K562 (cell line): ENCODE measurements at regions not wholly inside any gene's neighbourhood (a gene's known extent, or its start where the extent isn't known, plus 50 kb on each side); places are given as distances from the start of the nearest gene placed in this dataset.

Experiments used
- ATAC-seq: fragments of 200-7000 bp; cut with Tn5 transposase; 3 replicates; pipeline ENCODE4 v1.9.1; 2020; ENCODE audit warnings: moderate library complexity
- BruUV-seq: library from RNA; stranded (reverse); fragments of 400-500 nt; replicated peaks from 2 replicates; lab custom pipeline; 2021; lab: Mats Ljungman, UMichigan
- CTCF ChIA-PET: fragments of 300-600 bp; formaldehyde crosslinking; extraction: SDS; loops from one replicate; lab custom pipeline; 2021; ENCODE audit warnings: low intra/inter-chr PET ratio; lab: Yijun Ruan, JAX
- POLR2A ChIA-PET: fragments of 300-600, 350-650 bp; sonication (Branson Sonifier 250); formaldehyde crosslinking; extraction: SDS; loops from one replicate; lab custom pipeline; 2021; ENCODE audit warnings: antibody characterized with exemption, inconsistent platforms; lab: Yijun Ruan, JAX
- DNase-seq, 4 experiments: peaks; one replicate each; pipeline versions ENCODE4 v3.0.0 to v3.0.0-alpha.2; 2011 to 2018; ENCODE audit warnings: low spot score in 3 of 4, mixed read lengths in 3 of 4; ENCODE audit errors: extremely low read depth in 1 of 4
- FAIRE-seq: peaks from 2 replicates; lab custom pipeline; 2011; peaks lifted over from hg19 to GRCh38; lab: Jason Lieb, UNC
- H2AFZ ChIP-seq: 2 replicates; pipeline ENCODE4 v1.6.0; 2011; ENCODE audit warnings: low read depth, low read length, control low read depth, inconsistent platforms
- H3K27ac ChIP-seq: fragments of 200-600 bp; 3 replicates; pipeline ENCODE4 v1.8.0; 2011; ENCODE audit warnings: low read depth, mild to moderate bottlenecking, control low read depth, inconsistent platforms, low read length, moderate library complexity, mixed read lengths; ENCODE audit errors: extremely low read depth
- H3K27me3 ChIP-seq, 2 experiments: fragments of 300-600 bp in 1 of 2; 2 replicates in 1 of 2; 3 replicates in 1 of 2; pipeline versions ENCODE4 v1.6.0 to v1.8.0; 2011; ENCODE audit warnings: inconsistent platforms in 2 of 2, low read length in 2 of 2, mild to moderate bottlenecking in 1 of 2, mixed read lengths in 1 of 2, moderate library complexity in 1 of 2; ENCODE audit not compliant: control insufficient read depth in 2 of 2, insufficient read depth in 2 of 2
- H3K36me3 ChIP-seq: fragments of 300-600 bp; 3 replicates; pipeline ENCODE4 v1.8.0; 2011; ENCODE audit warnings: mild to moderate bottlenecking, low read length, inconsistent platforms; ENCODE audit not compliant: control insufficient read depth, insufficient read depth
- H3K4me1 ChIP-seq, 2 experiments: fragments of 200-600 bp in 1 of 2; replicated peaks in 1 of 2; 2 replicates in 1 of 2; 3 replicates in 1 of 2; pipeline versions ENCODE4 v1.5.1 to v1.8.0; 2011; ENCODE audit warnings: inconsistent platforms in 2 of 2, low read length in 2 of 2, mild to moderate bottlenecking in 1 of 2, mixed read lengths in 1 of 2, moderate library complexity in 1 of 2; ENCODE audit not compliant: control insufficient read depth in 2 of 2, insufficient read depth in 2 of 2
- H3K4me2 ChIP-seq: 2 replicates; pipeline ENCODE4 v1.6.1; 2011; ENCODE audit warnings: low read length, control low read depth, inconsistent platforms, mixed read lengths; ENCODE audit not compliant: insufficient read depth
- H3K4me3 ChIP-seq: fragments of 200-600 bp; sonication (generic), shearing (Covaris generic); 2 replicates; pipeline ENCODE4 v1.5.1; 2016; ENCODE audit warnings: control low read depth, inconsistent platforms
- H3K79me2 ChIP-seq: fragments of 200-600 bp; 3 replicates; pipeline ENCODE4 v1.8.0; 2011; ENCODE audit warnings: low read length, inconsistent platforms; ENCODE audit not compliant: control insufficient read depth, insufficient read depth
- H3K9ac ChIP-seq, 2 experiments: 2 replicates each; pipeline versions ENCODE4 v1.6.0 to v1.6.1; 2011; ENCODE audit warnings: low read depth in 2 of 2, low read length in 2 of 2, control low read depth in 1 of 2, inconsistent platforms in 1 of 2, mild to moderate bottlenecking in 1 of 2, mixed read lengths in 1 of 2; ENCODE audit not compliant: insufficient read depth in 1 of 2
- H3K9me1 ChIP-seq: one replicate; pipeline ENCODE4 v1.6.0; 2011; ENCODE audit warnings: inconsistent platforms, mild to moderate bottlenecking, low read length, moderate library complexity; ENCODE audit not compliant: control insufficient read depth, insufficient read depth
- H3K9me3 ChIP-seq: replicated peaks from 2 replicates; pipeline ENCODE4 v1.5.1; 2011; ENCODE audit warnings: low read depth, low read length, inconsistent platforms; ENCODE audit not compliant: control insufficient read depth, insufficient read depth
- H4K20me1 ChIP-seq: replicated peaks from 2 replicates; pipeline ENCODE4 v1.6.1; 2011; ENCODE audit warnings: low read length, inconsistent platforms, mixed read lengths; ENCODE audit not compliant: control insufficient read depth, insufficient read depth
- ID3 ChIP-seq, 2 experiments: fragments of 250-450 bp in 1 of 2; fragments of 450-650 bp in 1 of 2; sonication (Bioruptor Pico) in 1 of 2; IDR thresholded peaks; 2 replicates each; pipeline versions ENCODE4 v1.6.1 to v1.8.0; 2016 to 2021; ENCODE audit warnings: mild to moderate bottlenecking in 2 of 2, moderate library complexity in 2 of 2, missing compliant biosample characterization in 1 of 2, missing genetic modification characterization in 1 of 2
- KHSRP ChIP-seq: fragments of 450-650 bp; IDR thresholded peaks from 2 replicates; pipeline ENCODE4 v1.6.1; 2017
- MECOM ChIP-seq: fragments of 250-450 bp; sonication (Bioruptor Pico); IDR thresholded peaks from 2 replicates; pipeline ENCODE4 v1.8.0; 2022; ENCODE audit warnings: inconsistent platforms
- RNF219 ChIP-seq: fragments of 250-450 bp; sonication (Bioruptor Pico); IDR thresholded peaks from 2 replicates; pipeline ENCODE4 v1.5.0; 2022; ENCODE audit warnings: mild to moderate bottlenecking
- RREB1 ChIP-seq: fragments of 250-450 bp; sonication (Bioruptor Pico); IDR thresholded peaks from 2 replicates; pipeline ENCODE4 v1.4.0; 2020
- TFE3 ChIP-seq: fragments of 450-650 bp; formaldehyde crosslinking; IDR thresholded peaks from 2 replicates; pipeline ENCODE4 v1.4.0; 2020; ENCODE audit warnings: mild to moderate bottlenecking, mixed read lengths
- ZNF174 ChIP-seq: fragments of 250-450 bp; sonication (Bioruptor Pico); IDR thresholded peaks from 2 replicates; pipeline ENCODE4 v1.4.0; 2020; ENCODE audit warnings: mild to moderate bottlenecking
- ZNF184 ChIP-seq: sonication (generic); formaldehyde crosslinking; IDR thresholded peaks from 2 replicates; pipeline ENCODE4 v1.5.0; 2020; ENCODE audit warnings: missing genetic modification reagents
- ZNF3 ChIP-seq: fragments of 250-450 bp; sonication (Bioruptor Pico); IDR thresholded peaks from 2 replicates; pipeline ENCODE4 v1.5.0; 2021; ENCODE audit warnings: mild to moderate bottlenecking, moderate library complexity
- WGBS: fragments of 100-300 bp; shearing (Covaris generic); methylation state at CpG from one replicate; pipeline ENCODE4 v1.1.6; 2016; ENCODE audit warnings: low coverage, mixed read lengths; ENCODE audit not compliant: insufficient coverage; ENCODE audit errors: missing lambda C conversion rate; 5-methylcytosine and 5-hydroxymethylcytosine counted together
- in situ Hi-C: fragments of 300-500 bp; cut with MboI; formaldehyde crosslinking; loops from 4 replicates; pipeline ENCODE4 v1.15.0; 2018; ENCODE audit warnings: inconsistent platforms, mixed read lengths
- intact Hi-C: fragments of 100-400 bp; cut with micrococcal nuclease; formaldehyde crosslinking; loops from 2 replicates; pipeline ENCODE4 v1.14.2; 2022

GRCh38 chr4:104758574-104758973 is 263.9 kb upstream of the CXXC4 start (continued):
- no peak for TF ChIP-seq RREB1 (CRISPR knock-in tag)
- TF ChIP-seq, all 486 proteins: peak for 0

- DNase-seq, result no peak
- no peak overlapping the region for H3K9ac ChIP-seq
- 0% methylated on average over 5 of the region's 5 CpGs for WGBS
- ATAC-seq, result no peak
- no peaks in the 10 kb centered on the region for H3K79me2 ChIP-seq
- intact Hi-C loops (no loop called here), in situ Hi-C loops (no loop called here)
- FAIRE-seq, result no peak
- POLR2A ChIA-PET, result no interaction called here
- H3K4me1 ChIP-seq, result no peaks in the 10 kb centered on the region
- no peak overlapping the region for H3K4me2 ChIP-seq
- BruUV-seq, result no TSS peak
- H4K20me1 ChIP-seq, result no peaks in the 10 kb centered on the region
- no peaks in the 10 kb centered on the region for H3K27me3 ChIP-seq
- H3K9me1 ChIP-seq, result no peaks in the 10 kb centered on the region
- H2AFZ ChIP-seq, result no peak overlapping the region
- H3K4me3 ChIP-seq, result no peak overlapping the region
- no peak overlapping the region for H3K27ac ChIP-seq
- CTCF ChIA-PET, result no interaction called here
- H3K9me3 ChIP-seq, result no peaks in the 10 kb centered on the region
- no peaks in the 10 kb centered on the region for H3K36me3 ChIP-seq
- TF ChIP-seq TFE3 (CRISPR knock-in tag) (no peak), ID3 (CRISPR knock-in tag; IDR thresholded peaks at IDR 0.05) (no peak), ID3 (tag; IDR thresholded peaks at IDR 0.05) (no peak), ZNF174 (CRISPR knock-in tag) (no peak), KHSRP (no peak), ZNF184 (CRISPR knock-in tag) (no peak), ZNF3 (CRISPR knock-in tag) (no peak), RNF219 (CRISPR knock-in tag) (no peak), MECOM (CRISPR knock-in tag) (no peak)
Observed at GRCh38 chr4:104763554-104764222, 269.0 kb upstream of the CXXC4 start.
